Keratinocyte (primary cell): ENCODE measurements at regions not wholly inside any gene's neighbourhood (a gene's known extent, or its start where the extent isn't known, plus 50 kb on each side); places are given as distances from the start of the nearest gene placed in this dataset.

Source experiments
- DNase-seq: peaks from one replicate; pipeline ENCODE4 v3.0.0-alpha.2; 2011; ENCODE audit warnings: low read depth, missing footprints, low spot score
- FAIRE-seq: peaks from 2 replicates; lab custom pipeline; 2011; peaks lifted over from hg19 to GRCh38; lab: Jason Lieb, UNC
- H2AFZ ChIP-seq: 2 replicates; pipeline ENCODE4 v1.6.0; 2012; ENCODE audit warnings: low read length, control low read depth, inconsistent platforms; ENCODE audit not compliant: control insufficient read depth
- H3K27ac ChIP-seq: 2 replicates; pipeline ENCODE4 v1.5.1; 2011; ENCODE audit warnings: low read length; ENCODE audit not compliant: control insufficient read depth, insufficient read depth
- H3K27me3 ChIP-seq: 3 replicates; pipeline ENCODE4 v1.6.0; 2011; ENCODE audit warnings: low read length; ENCODE audit not compliant: control insufficient read depth, insufficient read depth; ENCODE audit errors: extremely low read depth
- H3K36me3 ChIP-seq, 2 experiments: 2 replicates in 1 of 2; 3 replicates in 1 of 2; pipeline ENCODE4 v1.5.1; 2011; ENCODE audit warnings: low read length in 2 of 2, mild to moderate bottlenecking in 1 of 2; ENCODE audit not compliant: control insufficient read depth in 2 of 2, insufficient read depth in 2 of 2; ENCODE audit errors: extremely low read depth in 1 of 2
- H3K4me1 ChIP-seq: 3 replicates; pipeline ENCODE4 v1.5.1; 2011; ENCODE audit warnings: low read length; ENCODE audit not compliant: control insufficient read depth, insufficient read depth; ENCODE audit errors: extremely low read depth
- H3K4me2 ChIP-seq: 3 replicates; pipeline ENCODE4 v1.6.0; 2011; ENCODE audit warnings: low read depth, low read length; ENCODE audit not compliant: control insufficient read depth, insufficient read depth; ENCODE audit errors: extremely low read depth
- H3K4me3 ChIP-seq, 3 experiments: fragments of 200-600 bp in 1 of 3; sonication (generic) in 1 of 3; 2 replicates in 2 of 3; 3 replicates in 1 of 3; pipeline ENCODE4 v1.5.1; 2011 to 2016; ENCODE audit warnings: low read length in 3 of 3, mild to moderate bottlenecking in 3 of 3, control low read depth in 2 of 3, inconsistent platforms in 1 of 3, low read depth in 1 of 3, mixed read lengths in 1 of 3, mixed run types in 1 of 3, moderate library complexity in 1 of 3; ENCODE audit not compliant: control insufficient read depth in 2 of 3, insufficient read depth in 2 of 3; ENCODE audit errors: extremely low read depth in 1 of 3
- H3K79me2 ChIP-seq: 2 replicates; pipeline ENCODE4 v1.6.0; 2012; ENCODE audit warnings: low read length; ENCODE audit not compliant: control insufficient read depth, insufficient read depth
- H3K9ac ChIP-seq: 3 replicates; pipeline ENCODE4 v1.6.0; 2011; ENCODE audit warnings: low read length; ENCODE audit not compliant: control insufficient read depth, insufficient read depth; ENCODE audit errors: extremely low read depth
- H3K9me1 ChIP-seq: 3 replicates; pipeline ENCODE4 v1.6.0; 2011; ENCODE audit warnings: low read length; ENCODE audit not compliant: control insufficient read depth, insufficient read depth; ENCODE audit errors: extremely low read depth
- H3K9me3 ChIP-seq: 2 replicates; pipeline ENCODE4 v1.5.1; 2012; ENCODE audit warnings: low read depth, low read length; ENCODE audit not compliant: control insufficient read depth
- H4K20me1 ChIP-seq: 3 replicates; pipeline ENCODE4 v1.6.0; 2011; ENCODE audit warnings: low read length; ENCODE audit not compliant: control insufficient read depth, insufficient read depth; ENCODE audit errors: extremely low read depth
- CTCF ChIP-seq, 3 experiments: IDR thresholded peaks in 1 of 3; conservative IDR thresholded peaks in 1 of 3; optimal IDR thresholded peaks in 1 of 3; 2 replicates in 2 of 3; 3 replicates in 1 of 3; pipeline versions ENCODE3 to v1.5.1; 2011; ENCODE audit warnings: low read length in 3 of 3, mild to moderate bottlenecking in 3 of 3, moderate library complexity in 2 of 3, control low read depth in 1 of 3, inconsistent platforms in 1 of 3; ENCODE audit not compliant: insufficient read depth in 2 of 3; ENCODE audit errors: extremely low read depth in 1 of 3
- EZH2 ChIP-seq: IDR thresholded peaks from one replicate; pipeline ENCODE4 v1.6.1; 2012; ENCODE audit warnings: inconsistent platforms, mild to moderate bottlenecking, low read length, moderate library complexity
- dilution Hi-C: fragments of 300-500 bp; cut with MboI; formaldehyde crosslinking; loops from one replicate; pipeline ENCODE4 v1.7.0; 2020; ENCODE audit warnings: low sequenced_read_pairs; ENCODE audit not compliant: extremely low pct_ligation_motif_present

- Histone ChIP-seq H3K9ac (no peak overlapping the region), H3K4me1 (no peaks in the 10 kb centered on the region), H3K9me1 (no peaks in the 10 kb centered on the region), H4K20me1 (no peaks in the 10 kb centered on the region), H2AFZ (no peak overlapping the region), H3K36me3 (no peaks in the 10 kb centered on the region), H3K9me3 (no peaks in the 10 kb centered on the region), H3K4me2 (no peak overlapping the region), H3K79me2 (no peaks in the 10 kb centered on the region), H3K27ac (no peak overlapping the region), H3K27me3 (no peaks in the 10 kb centered on the region), H3K4me3 (no peak overlapping the region)
- dilution Hi-C loops: no loop called here
- DNase-seq: no peak
- FAIRE-seq: no peak
- TF ChIP-seq EZH2: no peak
- no peak for TF ChIP-seq CTCF (optimal IDR thresholded peaks at IDR 0.05 in 1 of 3, IDR thresholded peaks at IDR 0.05 in 1 of 3, conservative IDR thresholded peaks at IDR 0.05 in 1 of 3; ENCODE audit: extremely low read depth in 1 of 3, insufficient read depth in 2 of 3, low read length in 3 of 3)
Measured at GRCh38 chr2:238785528-238785860, 62.4 kb upstream of the TWIST2 start.

GRCh38 chr2:238786379-238786778 lies 61.5 kb upstream of the TWIST2 start:
- no peaks in the 10 kb centered on the region for H3K79me2 ChIP-seq
- no peak for TF ChIP-seq CTCF (optimal IDR thresholded peaks at IDR 0.05 in 1 of 3, IDR thresholded peaks at IDR 0.05 in 1 of 3, conservative IDR thresholded peaks at IDR 0.05 in 1 of 3; ENCODE audit: extremely low read depth in 1 of 3, insufficient read depth in 2 of 3, low read length in 3 of 3)
- TF ChIP-seq EZH2: no peak
- no peaks in the 10 kb centered on the region for H4K20me1 ChIP-seq
- H3K4me3 ChIP-seq: no peak overlapping the region
- no peaks in the 10 kb centered on the region for H3K9me3 ChIP-seq
- H3K27me3 ChIP-seq: peaks cover 3% of the 10 kb centered on the region
- H3K36me3 ChIP-seq: no peaks in the 10 kb centered on the region
- no peak overlapping the region for H2AFZ ChIP-seq
- H3K27ac ChIP-seq: no peak overlapping the region
- no peak for FAIRE-seq
- no peak overlapping the region for H3K9ac ChIP-seq
- no peaks in the 10 kb centered on the region for H3K9me1 ChIP-seq
- dilution Hi-C loops: no loop called here
- no peak overlapping the region for H3K4me2 ChIP-seq
- no peaks in the 10 kb centered on the region for H3K4me1 ChIP-seq
- DNase-seq: no peak
